Panc1 (cell line): ENCODE measurements at regions not wholly inside any gene's neighbourhood (a gene's known extent, or its start where the extent isn't known, plus 50 kb on each side); places are given as distances from the start of the nearest gene placed in this dataset.

ENCODE experiments used
- ATAC-seq: fragments of 200-7000 bp; cut with Tn5 transposase; 2 replicates; pipeline ENCODE4 v1.9.1; 2020; ENCODE audit warnings: mild to moderate bottlenecking, moderate library complexity
- BruUV-seq: library from RNA; stranded (reverse); fragments of 400-500 nt; replicated peaks from 2 replicates; lab custom pipeline; 2021; lab: Mats Ljungman, UMichigan
- CTCF ChIA-PET: fragments of 300-600 bp; sonication (Branson Sonifier 250); formaldehyde crosslinking; loops from one replicate; lab custom pipeline; 2022; ENCODE audit warnings: antibody characterized with exemption; lab: Charles Lee
- POLR2A ChIA-PET: fragments of 300-600 bp; sonication (Branson Sonifier 250); formaldehyde crosslinking; loops from one replicate; lab custom pipeline; 2022; ENCODE audit warnings: antibody characterized with exemption; lab: Charles Lee
- DNase-seq: peaks from one replicate; pipeline ENCODE4 v3.0.0-alpha.2; 2010; ENCODE audit warnings: low read depth, low spot score
- H3K27ac ChIP-seq: 2 replicates; pipeline ENCODE4 v1.5.1; 2011; ENCODE audit warnings: mild to moderate bottlenecking, low read length, inconsistent platforms
- H3K27me3 ChIP-seq: fragments of 200-500 bp; sonication (Bioruptor generic); 2 replicates; pipeline ENCODE4 v1.6.0; 2014; ENCODE audit warnings: low read length, inconsistent platforms; ENCODE audit not compliant: control insufficient read depth, insufficient read depth
- H3K36me3 ChIP-seq: fragments of 200-500 bp; sonication (Bioruptor generic); 2 replicates; pipeline ENCODE4 v1.5.1; 2014; ENCODE audit warnings: inconsistent platforms, mild to moderate bottlenecking, low read length, moderate library complexity; ENCODE audit not compliant: control insufficient read depth, insufficient read depth
- H3K4me1 ChIP-seq: 2 replicates; pipeline ENCODE4 v1.5.1; 2011; ENCODE audit warnings: inconsistent platforms, mild to moderate bottlenecking, low read length, moderate library complexity; ENCODE audit not compliant: control insufficient read depth, insufficient read depth
- H3K4me3 ChIP-seq, 2 experiments: 2 replicates each; pipeline ENCODE4 v1.5.1; 2011 to 2012; ENCODE audit warnings: low read depth in 2 of 2, low read length in 2 of 2, mild to moderate bottlenecking in 2 of 2, inconsistent platforms in 1 of 2, moderate library complexity in 1 of 2
- H3K9me3 ChIP-seq: fragments of 200-500 bp; sonication (Bioruptor generic); 2 replicates; pipeline ENCODE4 v1.5.1; 2014; ENCODE audit warnings: low read depth, mild to moderate bottlenecking, inconsistent platforms, low read length, moderate library complexity; ENCODE audit not compliant: control insufficient read depth, insufficient read depth
- CTCF ChIP-seq: fragments of 450-650 bp; IDR thresholded peaks from 2 replicates; pipeline ENCODE4 v1.5.1; 2017; ENCODE audit warnings: mild to moderate bottlenecking
- POLR2AphosphoS5 ChIP-seq: IDR thresholded peaks from 2 replicates; pipeline ENCODE4 v1.6.1; 2012; ENCODE audit warnings: mild to moderate bottlenecking, low read depth, low read length, moderate library complexity
- REST ChIP-seq, 2 experiments: IDR thresholded peaks; 2 replicates each; pipeline ENCODE4 v1.6.1; 2011 to 2012; ENCODE audit warnings: low read depth in 2 of 2, control low read depth in 1 of 2, low read length in 1 of 2, mild to moderate bottlenecking in 1 of 2, moderate library complexity in 1 of 2; ENCODE audit not compliant: insufficient read depth in 1 of 2
- SIN3A ChIP-seq: IDR thresholded peaks from 2 replicates; pipeline ENCODE4 v1.6.1; 2012; ENCODE audit warnings: low read depth, mild to moderate bottlenecking, low read length, moderate library complexity, borderline replicate concordance; ENCODE audit not compliant: insufficient read depth
- TCF7L2 ChIP-seq: IDR thresholded peaks from 2 replicates; pipeline ENCODE4 v1.6.1; 2011; ENCODE audit warnings: mild to moderate bottlenecking, low read depth, low read length, inconsistent platforms
- in situ Hi-C: cut with HindIII; loops from 2 replicates; pipeline ENCODE4 v1.10.0; 2016; ENCODE audit warnings: low sequenced_read_pairs, low pct_unique_long_range_greater_than_20kb
- intact Hi-C: fragments of 100-400 bp; cut with micrococcal nuclease; formaldehyde crosslinking; loops from one replicate; pipeline ENCODE4 v1.10.0; 2022; ENCODE audit not compliant: unreplicated experiment

- CTCF ChIA-PET: no interaction called here
- H3K27me3 ChIP-seq: no peaks in the 10 kb centered on the region
- H3K36me3 ChIP-seq: no peaks in the 10 kb centered on the region
- no peaks in the 10 kb centered on the region for H3K4me1 ChIP-seq
- H3K27ac ChIP-seq: no peak overlapping the region
- DNase-seq: no peak
- POLR2A ChIA-PET: no interaction called here
- ATAC-seq: no peak
- H3K9me3 ChIP-seq: no peaks in the 10 kb centered on the region
- intact Hi-C loops: no loop called here
- H3K4me3 ChIP-seq: no peak overlapping the region
- in situ Hi-C loops: no loop called here
- BruUV-seq: no TSS peak
- TF ChIP-seq CTCF: no peak
- TF ChIP-seq POLR2AphosphoS5: no peak
- TF ChIP-seq REST (IDR thresholded peaks at IDR 0.05; ENCODE audit: insufficient read depth in 1 of 2, low read depth in 2 of 2, low read length in 1 of 2): no peak
Measured at GRCh38 chr20:22818636-22819035, 216.5 kb upstream of the SSTR4 start.

GRCh38 chr20:22819112-22819511 lies 216.0 kb upstream of the SSTR4 start:
- Histone ChIP-seq H3K27me3 (no peaks in the 10 kb centered on the region), H3K36me3 (no peaks in the 10 kb centered on the region), H3K9me3 (no peaks in the 10 kb centered on the region), H3K27ac (no peak overlapping the region), H3K4me3 (no peak overlapping the region), H3K4me1 (no peaks in the 10 kb centered on the region)
- intact Hi-C loops: no loop called here
- in situ Hi-C loops: no loop called here
- ChIA-PET POLR2A (no interaction called here), CTCF (no interaction called here)
- DNase-seq: no peak
- no peak for ATAC-seq
- no TSS peak for BruUV-seq
- TF ChIP-seq SIN3A (no peak), TCF7L2 (no peak), POLR2AphosphoS5 (no peak), REST (IDR thresholded peaks at IDR 0.05; ENCODE audit: insufficient read depth in 1 of 2, low read depth in 2 of 2, low read length in 1 of 2) (no peak), CTCF (no peak)
